Sciatic nerve (tissue), 2 donors: ENCODE measurements at regions not wholly inside any gene's neighbourhood (a gene's known extent, or its start where the extent isn't known, plus 50 kb on each side); places are given as distances from the start of the nearest gene placed in this dataset.
"Not testable (repeated sequence)": the region's sequence is repeated elsewhere in the genome, so short reads cannot be mapped to it uniquely, and the experiment has no call there.

Experiments
- ATAC-seq: fragments of 200-7000 bp; cut with Tn5 transposase; one replicate; pipeline ENCODE4 v1.9.1; 2020; ENCODE audit warnings: mild to moderate bottlenecking, moderate library complexity
- DNase-seq: peaks from one replicate; pipeline ENCODE4 v3.0.0-alpha.2; 2020; ENCODE audit warnings: low spot score
- intact Hi-C: fragments of 100-400 bp; cut with DNase I; formaldehyde crosslinking; loops from one replicate; pipeline ENCODE4 v1.14.2; 2022
- donor health status: DM: no; HTN: no; CAD: no.
- donor health status: DM: no; HTN: no; CAD: no.

DNA sequence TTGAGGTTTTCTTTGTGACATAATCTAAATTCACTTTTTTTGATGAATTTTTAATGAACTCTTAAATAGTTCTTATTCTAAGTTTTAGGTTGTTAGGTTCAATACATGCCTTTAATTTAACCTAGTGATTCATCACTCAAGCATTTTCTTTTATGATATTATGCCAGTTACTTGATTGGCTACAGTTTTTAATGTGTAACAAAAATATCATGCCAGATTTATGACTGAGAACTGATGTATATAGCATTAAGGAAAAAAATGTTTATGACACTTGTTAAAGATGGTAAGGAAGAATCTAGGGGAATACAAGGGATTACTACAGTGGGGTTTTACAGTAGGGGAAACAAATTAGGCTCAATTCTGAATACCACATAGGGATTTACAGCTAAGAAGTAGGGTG, 103.1 kb downstream of the VGLL3 start:
- no peak for ATAC-seq
- DNase-seq, result no peak
- intact Hi-C loops, result loop anchor here (10.0 kb wide), 1 partner anchor 853 kb away; no protein-coding TSS in a partner anchor

DNA sequence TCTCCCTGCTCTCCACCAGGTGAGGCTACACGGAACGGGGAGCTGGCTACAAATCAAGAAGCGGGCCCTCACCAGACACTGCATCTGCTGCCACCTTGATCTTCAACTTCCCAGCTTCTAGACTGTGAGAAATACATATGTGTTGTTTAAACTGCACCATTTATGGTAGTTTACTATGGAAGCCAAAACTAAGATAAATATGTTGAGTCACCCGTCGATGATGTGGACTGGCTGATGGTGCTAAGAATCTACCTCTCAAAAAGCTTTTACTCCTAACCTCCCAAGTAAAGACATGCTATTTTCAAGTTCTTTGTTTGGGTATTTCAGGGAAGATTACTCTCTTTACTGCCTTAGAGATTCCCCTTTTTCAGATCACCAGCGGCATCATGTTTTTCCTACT, 110.9 kb downstream of the VGLL3 start:
- ATAC-seq (no peak), DNase-seq (no peak)
- intact Hi-C loops, result loop anchor here (10.0 kb wide), 1 partner anchor 845 kb away; no protein-coding TSS in a partner anchor

DNA sequence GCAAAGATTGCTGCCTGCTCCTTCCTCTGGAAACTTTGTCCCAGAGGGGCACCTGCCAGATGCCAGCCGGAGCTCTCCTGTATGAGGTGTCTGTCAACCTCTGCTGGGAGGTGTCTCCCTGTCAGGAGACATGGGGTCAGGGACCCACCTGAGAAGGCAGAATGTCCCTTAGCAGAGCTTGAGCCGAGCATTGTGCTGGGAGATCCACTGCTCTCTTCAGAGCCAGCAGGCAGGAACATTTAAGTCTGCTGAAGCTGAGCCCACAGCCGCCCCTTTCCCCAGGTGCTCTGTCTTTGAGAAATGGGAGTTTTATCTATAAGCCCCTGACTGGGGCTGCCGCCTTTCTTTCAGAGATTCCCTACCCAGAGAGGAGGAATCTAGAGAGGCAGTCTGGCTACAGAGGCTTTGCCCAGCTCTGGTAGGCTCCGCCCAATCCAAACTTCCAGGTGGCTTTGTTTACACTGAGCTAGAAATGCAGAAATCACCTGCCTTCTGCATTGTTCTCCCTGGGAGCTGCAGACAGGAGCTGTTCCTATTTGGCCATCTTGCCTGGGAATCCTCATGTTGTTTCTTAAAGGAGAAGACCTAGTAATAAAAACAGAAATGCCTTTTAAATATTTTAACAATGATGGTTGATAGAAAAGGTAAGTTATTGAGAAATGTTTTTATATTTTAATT, 114.3 kb downstream of the VGLL3 start:
- intact Hi-C loops, ATAC-seq, DNase-seq: not testable (repeated sequence)

DNA sequence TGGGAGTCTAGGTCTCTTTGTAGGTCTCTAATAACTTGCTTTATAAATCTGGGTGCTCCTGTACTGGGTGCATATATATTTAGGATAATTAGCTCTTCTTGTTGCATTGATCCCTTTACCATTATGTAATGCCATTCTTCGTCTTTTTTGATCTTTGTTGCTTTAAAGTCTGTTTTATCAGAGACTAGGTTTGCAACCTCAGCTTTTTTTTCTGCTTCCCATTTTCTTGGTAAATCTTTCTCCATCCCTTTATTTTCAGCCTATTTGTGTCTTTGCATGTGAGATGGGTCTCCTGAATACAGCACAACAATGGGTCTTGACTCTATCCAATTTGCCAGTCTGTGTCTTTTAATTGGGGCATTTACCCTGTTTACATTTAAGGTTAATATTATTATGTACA, 116.2 kb downstream of the VGLL3 start:
- intact Hi-C loops, DNase-seq, ATAC-seq: not testable (repeated sequence)

DNA sequence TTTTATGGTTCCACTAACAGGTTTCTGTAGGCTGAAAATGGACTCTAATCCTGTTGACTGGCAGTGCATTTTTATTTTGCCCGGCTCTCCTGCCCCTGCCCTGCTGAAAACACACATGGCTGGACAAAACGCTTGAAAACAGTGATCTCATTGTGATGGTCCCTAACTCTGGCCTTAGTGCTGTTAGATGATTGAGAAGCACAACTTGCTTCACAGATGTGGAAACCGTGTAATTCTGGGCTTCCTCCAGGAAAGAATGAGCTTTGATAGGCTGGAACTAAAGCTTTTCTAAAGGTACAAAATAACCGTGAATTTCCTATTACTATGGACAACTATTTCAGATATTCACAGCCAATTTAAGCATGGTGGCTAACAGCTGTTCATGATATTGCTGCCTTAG, 121.4 kb downstream of the VGLL3 start:
- intact Hi-C loops, result no loop called here
- no peak for DNase-seq

DNA sequence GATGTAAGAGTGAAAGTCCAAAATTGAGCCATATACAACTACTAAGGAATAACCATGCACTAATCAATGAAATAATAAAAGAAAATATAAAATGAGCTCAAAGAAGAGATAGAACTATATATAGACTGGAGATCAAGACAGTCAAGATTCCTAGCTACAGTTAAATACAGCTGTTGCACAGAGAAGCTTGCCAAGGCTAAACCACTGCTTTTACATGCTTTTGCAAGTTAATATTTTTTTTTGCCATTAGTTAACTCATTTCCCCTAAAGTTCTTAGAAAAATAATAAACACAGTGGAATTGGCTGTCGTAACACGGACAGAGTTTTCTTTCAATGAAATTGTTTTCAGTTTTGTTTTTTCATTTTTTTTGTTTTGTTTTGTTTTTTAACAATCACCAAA, 123.0 kb downstream of the VGLL3 start:
- DNase-seq (no peak), ATAC-seq (peak; percentile 45)
- intact Hi-C loops, result no loop called here

More for the DNA sequence above, 121.4 kb downstream of the VGLL3 start:
- no peak for ATAC-seq

DNA sequence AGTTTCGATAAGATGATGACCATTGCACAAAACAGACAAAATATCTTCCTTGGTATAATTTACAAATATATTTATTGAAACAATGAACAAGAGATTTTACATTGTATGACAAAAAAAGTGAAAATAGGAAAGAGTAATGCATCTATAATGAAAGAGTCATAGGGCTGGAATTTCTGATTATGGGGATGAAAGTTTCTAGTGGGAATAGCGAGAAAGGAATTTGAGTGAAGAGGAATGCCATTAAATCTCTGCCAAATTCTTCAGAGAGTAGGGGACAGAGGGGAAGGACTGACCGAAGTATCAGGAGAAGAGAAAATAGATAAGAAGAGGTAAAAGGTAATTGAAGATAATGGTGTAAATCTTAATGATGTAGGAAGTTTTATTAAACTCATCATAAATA, 125.4 kb downstream of the VGLL3 start:
- intact Hi-C loops, result no loop called here
- DNase-seq, result no peak
- ATAC-seq, result no peak

DNA sequence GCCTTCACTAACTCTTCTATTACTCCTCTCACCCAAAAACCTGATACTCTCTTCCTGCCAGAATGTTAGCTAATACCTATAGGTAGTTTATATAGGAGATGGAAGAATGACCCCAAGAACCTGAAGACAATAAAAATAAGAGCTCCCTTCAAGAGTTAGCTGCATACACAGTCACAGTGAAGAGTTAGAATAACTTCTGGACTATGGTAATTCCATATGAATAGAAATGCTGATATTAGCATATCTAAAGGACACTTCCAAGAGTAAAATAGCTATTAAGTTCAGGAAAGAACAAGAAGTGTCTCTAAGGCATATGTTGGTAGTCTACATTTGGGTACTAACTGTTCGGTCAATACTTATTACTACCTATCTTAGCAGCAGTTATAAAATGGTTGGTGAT, 134.2 kb downstream of the VGLL3 start:
- DNase-seq, result no peak
- intact Hi-C loops, result no loop called here

DNA sequence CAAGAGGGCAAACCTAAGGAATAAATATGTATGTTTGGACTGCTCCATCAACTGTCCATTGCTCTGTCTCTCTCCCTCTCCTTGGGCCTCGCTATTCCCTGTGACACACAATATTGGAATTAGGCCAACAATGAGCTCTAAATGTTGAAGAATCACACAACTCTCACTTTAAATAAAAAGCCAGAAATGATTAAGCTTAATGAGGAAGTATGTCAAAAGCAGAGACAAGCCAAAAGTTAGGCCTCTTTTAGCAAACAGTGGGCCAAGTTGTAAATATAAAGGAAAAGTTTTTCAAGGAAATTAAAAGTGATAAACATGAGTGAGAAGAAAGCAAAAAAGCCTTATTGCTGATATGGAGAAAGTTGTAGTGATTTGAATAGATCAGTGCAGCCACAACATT, 141.0 kb downstream of the VGLL3 start:
- DNase-seq (no peak), ATAC-seq (no peak)
- intact Hi-C loops, result no loop called here

More for the DNA sequence above, 134.2 kb downstream of the VGLL3 start:
- no peak for ATAC-seq

DNA sequence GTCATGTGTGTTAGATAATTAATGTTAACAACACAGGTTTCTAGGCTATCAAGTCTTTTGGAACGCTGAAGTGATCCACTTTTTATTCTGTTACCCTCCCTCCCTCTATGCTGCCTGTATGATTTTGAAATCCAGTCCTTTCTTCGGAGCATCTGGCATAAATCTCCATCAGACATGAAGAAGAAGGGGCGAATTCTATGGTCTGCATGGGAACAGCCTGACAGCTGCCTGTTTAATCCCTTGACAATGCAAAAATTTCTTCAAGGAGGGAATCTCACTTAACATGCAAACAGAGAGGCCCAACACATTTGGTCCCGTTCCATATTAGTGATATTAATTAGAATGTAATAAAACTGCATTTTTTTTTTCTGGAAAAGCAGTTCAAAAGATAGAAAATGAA, 145.2 kb downstream of the VGLL3 start:
- intact Hi-C loops, result no loop called here
- ATAC-seq, result no peak
- DNase-seq, result no peak

DNA sequence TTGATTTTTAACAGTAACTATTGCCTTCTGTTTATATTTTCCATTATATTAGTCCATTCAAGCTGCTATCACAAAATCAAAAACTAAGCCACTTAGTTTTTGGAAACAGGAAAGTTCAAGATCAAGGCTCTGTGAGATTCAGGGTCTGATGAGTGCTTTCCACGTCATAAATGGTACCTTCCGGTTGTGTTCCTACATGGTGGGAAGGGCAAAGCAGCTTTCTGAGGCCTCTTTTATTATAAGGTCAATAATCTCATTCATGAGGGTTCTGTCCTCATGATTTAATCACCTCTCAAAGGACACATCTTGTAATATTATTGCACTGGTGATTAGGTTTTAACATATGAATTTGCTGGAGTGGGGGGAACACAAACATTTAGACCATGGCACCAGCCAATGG, 152.0 kb downstream of the VGLL3 start:
- DNase-seq (no peak), ATAC-seq (no peak)
- intact Hi-C loops, result no loop called here

DNA sequence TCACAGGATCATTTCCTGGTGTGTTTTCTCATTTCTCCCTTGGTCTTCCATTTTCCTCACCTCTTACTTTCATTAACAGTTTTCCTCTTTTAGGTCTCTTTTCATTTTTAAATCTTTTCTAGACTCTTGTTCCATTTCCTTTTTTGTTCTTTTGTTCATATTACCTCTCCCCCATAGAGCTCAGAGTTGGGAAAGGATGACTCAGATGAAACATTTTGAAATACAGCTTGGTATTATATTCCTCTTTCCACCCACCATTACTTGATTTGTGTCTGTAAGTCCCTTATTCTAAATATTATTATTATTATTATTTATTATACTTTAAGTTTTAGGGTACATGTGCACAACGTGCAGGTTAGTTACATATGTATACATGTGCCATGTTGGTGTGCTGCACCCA, 153.1 kb downstream of the VGLL3 start:
- intact Hi-C loops, result no loop called here
- DNase-seq (no peak), ATAC-seq (no peak)

DNA sequence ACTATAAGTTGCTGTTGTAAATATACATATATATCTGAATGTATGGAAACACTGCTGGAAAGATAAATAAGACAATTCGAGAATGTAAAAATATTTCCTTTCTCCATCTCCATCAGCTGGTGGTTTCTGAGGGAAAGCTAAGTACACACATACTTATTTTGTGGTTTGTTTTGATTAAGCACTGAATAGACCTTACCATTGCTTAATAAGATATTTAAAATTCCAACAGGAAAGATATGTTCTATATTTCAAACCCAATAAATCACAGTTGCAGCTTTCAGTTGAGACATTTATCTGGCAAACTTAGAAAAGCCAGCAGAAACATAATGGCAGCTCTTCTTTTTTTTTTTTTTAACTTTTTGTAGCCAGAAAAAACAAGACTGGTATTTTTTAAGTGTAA, 160.4 kb downstream of the VGLL3 start:
- ATAC-seq (no peak), DNase-seq (no peak)
- intact Hi-C loops, result no loop called here

DNA sequence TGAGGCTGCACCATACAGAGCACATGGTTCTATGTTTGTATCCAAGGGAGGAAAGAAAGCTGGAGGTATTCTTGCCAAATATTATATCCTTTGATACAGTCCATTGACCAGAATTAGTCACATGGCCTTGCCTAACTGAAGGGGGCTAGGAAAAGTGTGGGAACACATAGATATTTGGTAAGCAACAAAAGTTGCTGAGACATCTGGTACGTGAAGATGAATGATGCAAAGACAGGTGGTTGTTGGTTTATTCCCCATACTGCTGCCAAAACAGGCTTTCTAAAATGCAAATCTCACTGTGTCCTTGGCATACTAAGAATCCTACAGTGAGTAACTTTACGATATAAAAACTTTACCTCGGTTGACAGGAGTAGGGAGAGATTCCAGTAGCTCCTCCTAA, 162.2 kb downstream of the VGLL3 start:
- ATAC-seq (no peak), DNase-seq (no peak)
- intact Hi-C loops, result no loop called here

DNA sequence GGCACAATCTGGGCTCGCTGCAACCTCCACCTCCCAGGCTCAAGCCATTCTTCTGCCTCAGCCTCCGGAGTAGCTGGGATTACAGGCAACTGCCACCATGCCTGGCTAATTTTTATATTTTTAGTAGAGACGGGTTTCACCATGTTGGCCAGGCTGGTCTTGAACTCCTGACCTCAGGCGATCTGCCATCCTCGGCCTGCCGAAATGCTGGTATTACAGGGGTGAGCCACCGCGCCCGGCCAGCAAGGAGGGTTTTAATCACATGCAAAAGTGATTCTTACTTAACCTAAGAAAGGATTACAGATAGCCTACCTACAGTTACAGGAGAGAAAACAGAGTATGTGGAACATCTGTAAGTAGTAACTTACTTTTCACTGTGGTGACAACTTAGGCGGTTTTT, 163.4 kb downstream of the VGLL3 start:
- DNase-seq, intact Hi-C loops, ATAC-seq: not testable (repeated sequence)

DNA sequence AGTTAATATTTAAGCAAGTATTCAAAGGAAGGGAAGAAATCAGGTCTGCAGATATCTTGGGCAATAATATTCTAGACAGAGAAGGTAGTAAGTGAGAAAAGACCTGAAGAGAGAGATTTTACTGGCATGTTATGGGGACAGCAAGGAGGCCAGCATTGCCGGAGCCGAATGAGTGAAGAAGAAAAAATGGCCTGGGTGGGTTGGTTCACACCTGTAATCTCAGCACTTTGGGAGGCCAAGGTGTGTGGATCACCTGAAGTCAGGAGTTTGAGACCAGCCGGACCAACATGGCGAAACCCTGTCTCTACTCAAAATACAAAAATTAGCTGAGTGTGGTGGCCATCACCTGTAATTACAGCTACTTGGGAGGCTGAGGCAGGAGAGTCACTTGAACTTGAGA, 164.7 kb downstream of the VGLL3 start:
- no peak for ATAC-seq
- intact Hi-C loops, result no loop called here
- DNase-seq, result no peak

DNA sequence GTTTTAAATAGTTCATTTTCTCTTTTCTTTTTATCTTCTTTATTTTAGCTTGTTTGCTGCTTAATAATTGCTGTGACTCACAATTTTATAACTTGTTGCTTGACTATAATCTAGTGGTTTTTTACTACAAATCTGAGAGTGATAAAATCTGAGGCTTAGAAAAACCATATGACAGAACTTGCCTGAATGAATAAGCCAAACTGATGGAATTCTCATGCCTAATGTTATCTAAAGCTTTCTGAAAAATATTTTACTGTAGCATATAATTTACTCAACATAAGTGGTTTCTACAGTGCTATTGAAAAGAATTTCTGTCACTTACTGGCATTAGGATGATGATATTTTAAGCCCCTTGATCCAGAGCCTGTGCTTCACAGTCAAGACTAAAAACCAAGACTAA, 175.1 kb downstream of the VGLL3 start:
- intact Hi-C loops, result no loop called here
- no peak for ATAC-seq
- no peak for DNase-seq

DNA sequence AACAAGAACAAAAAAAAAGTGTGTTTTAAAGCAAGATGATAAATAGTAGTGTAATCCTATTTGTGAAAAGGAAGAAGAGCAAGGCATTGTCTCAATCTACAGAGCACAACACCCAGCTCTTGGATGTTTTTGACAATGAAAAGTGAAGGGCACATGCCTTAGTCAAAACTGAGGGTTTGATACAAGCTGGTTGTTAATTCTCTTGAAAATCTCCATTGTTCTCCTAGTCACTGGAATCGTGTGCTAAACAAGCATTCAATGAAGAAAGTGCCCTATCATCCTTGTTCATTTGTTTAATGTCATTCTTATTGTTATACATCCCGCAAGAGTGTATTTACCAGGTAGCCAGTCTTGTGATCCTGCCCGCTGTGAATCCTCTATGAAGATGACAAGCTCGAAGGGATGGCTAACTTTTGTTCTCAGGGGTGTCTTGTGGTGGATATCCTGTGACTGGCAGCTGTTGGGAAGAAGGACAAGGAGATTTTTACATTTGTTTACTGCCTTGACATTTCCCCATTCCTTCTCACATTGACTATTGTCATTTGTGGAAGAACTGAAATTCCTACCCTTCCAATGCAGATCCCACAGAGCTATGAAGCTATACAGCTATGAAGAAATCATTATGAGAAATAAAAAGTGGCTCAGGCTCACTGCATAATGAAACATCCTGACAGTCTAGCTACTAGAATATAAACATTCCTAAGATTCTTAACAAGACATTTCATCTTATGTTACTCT, 175.9 kb downstream of the VGLL3 start:
- intact Hi-C loops, result no loop called here
- ATAC-seq (no peak), DNase-seq (no peak)

DNA sequence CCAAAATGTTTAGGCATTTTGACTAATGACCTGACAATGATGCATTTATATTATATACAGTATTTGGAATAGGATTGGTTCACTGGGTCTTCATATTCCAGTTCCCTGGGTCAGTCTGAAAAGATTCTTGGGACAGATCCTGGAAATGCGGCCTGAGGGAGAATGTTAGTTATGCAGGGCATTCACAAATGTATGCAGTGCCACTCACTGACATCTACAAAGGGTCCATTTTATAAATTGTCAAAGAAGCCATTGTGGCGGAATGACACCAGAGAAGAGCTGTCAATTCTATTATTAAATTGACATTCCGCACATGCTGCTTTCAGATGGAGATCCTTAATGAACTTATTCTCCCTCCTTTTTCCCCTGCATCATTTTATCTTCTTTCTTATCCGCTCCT, 176.6 kb downstream of the VGLL3 start:
- ATAC-seq (no peak), DNase-seq (no peak)
- intact Hi-C loops, result no loop called here

DNA sequence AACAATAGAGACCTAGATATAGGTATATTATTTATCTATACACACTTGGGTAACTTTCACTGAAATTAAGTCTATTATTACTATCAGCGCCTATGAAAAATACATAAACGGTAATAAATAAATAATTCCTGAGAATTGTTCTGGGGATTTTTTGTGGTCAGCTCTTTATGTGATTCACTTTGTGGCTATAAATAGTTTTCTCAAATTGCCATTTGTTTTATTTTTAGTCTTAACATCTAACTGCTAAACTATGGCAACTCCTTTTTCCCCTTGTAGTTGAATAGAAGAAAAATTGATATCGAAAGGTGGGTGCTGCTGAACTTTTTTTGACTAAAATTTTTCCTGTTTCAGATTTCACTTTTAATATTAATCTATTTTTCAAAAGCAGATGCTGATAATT, 189.0 kb downstream of the VGLL3 start:
- ATAC-seq (no peak), DNase-seq (no peak)
- intact Hi-C loops, result no loop called here

DNA sequence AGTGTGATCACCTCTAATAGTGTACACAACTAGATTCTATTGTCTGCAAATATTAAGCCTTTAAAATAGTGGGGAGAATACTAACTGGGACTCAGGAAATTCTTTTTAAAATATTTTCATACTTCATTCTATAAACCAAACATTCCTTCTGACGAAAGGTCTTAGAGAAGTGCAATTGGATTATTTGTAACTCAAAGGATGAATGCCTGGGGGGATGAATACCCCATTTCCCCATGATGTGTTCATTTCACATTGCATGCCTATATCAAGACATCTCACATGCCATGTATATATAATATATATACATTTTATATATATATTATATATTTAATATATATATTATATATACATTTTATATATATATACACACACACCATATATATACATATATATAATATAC, 189.9 kb downstream of the VGLL3 start:
- DNase-seq, result no peak
- intact Hi-C loops, result no loop called here
- no peak for ATAC-seq
